Gastroesophageal sphincter (tissue), 3 donors: ENCODE measurements at regions not wholly inside any gene's neighbourhood (a gene's known extent, or its start where the extent isn't known, plus 50 kb on each side); places are given as distances from the start of the nearest gene placed in this dataset.

ENCODE experiments used
- CTCF ChIP-seq, 4 experiments: fragments of 200-600 bp in 2 of 4; fragments of 450-650 bp in 2 of 4; sonication (generic) in 1 of 4; IDR thresholded peaks; one replicate each; pipeline ENCODE4 v1.5.1; 2017 to 2019; ENCODE audit warnings: antibody characterized with exemption in 4 of 4, mild to moderate bottlenecking in 2 of 4, moderate library complexity in 2 of 4
- EP300 ChIP-seq: sonication (generic); formaldehyde crosslinking; IDR thresholded peaks from one replicate; pipeline ENCODE4 v1.6.1; 2017; ENCODE audit warnings: antibody characterized with exemption, mild to moderate bottlenecking
- POLR2AphosphoS5 ChIP-seq: sonication (generic); formaldehyde crosslinking; IDR thresholded peaks from one replicate; pipeline ENCODE4 v1.6.1; 2017; ENCODE audit warnings: antibody characterized with exemption

GRCh38 chr2:195437521-195437920 is 219.5 kb upstream of the SLC39A10 start:
- TF ChIP-seq POLR2AphosphoS5 (no peak), EP300 (no peak), CTCF (IDR thresholded peaks at IDR 0.05) (no peak)
